COLO668 (cell line): ENCODE measurements at regions not wholly inside any gene's neighbourhood (a gene's known extent, or its start where the extent isn't known, plus 50 kb on each side); places are given as distances from the start of the nearest gene placed in this dataset.
"Not testable (repeated sequence)": the region's sequence is repeated elsewhere in the genome, so short reads cannot be mapped to it uniquely, and the experiment has no call there.

Experiments
- DNase-seq: peaks from one replicate; lab custom pipeline; 2025; ENCODE audit not compliant: unreplicated experiment; lab: John Stamatoyannopoulos, UW

DNA sequence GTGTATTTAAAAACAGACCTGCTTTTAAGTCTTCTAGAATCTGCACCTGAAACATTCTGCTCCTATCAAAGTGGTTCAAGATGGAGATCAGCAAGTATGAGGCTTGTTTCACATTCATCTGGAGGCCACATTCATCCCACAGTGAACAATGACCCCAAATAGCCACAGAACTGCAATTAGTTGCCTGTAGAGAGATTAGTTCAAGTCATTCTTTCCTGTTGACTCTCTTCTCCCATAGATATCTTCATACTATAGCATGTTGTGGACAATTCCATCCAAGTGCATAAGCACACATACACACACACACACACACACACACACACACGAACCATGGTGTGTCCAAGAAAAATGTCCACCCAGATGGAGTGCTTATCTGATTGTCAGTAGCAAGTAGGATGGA, 101.7 kb upstream of the FGGY start:
- no peak for DNase-seq

DNA sequence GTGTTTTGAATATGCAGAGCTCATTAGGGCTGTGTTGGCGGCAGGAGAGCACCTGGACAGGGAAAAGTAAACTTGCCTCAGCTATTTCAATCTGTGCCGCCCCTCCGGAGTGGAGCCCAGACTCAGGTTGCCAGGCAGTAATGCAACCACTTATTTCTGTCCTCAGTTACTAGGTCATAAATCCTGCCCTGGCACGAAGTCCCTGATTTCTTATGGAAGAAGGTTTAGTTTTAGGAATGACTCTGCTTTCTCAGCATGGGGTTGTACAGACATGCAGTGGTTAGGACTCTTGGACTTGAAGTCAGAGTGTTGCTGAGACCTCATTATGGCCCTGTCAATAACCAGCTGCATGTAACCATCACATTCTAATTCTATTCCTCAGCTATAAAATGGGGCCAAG, 98.3 kb upstream of the FGGY start:
- no peak for DNase-seq

GRCh38 chr1:59199147-59199546, 97.7 kb upstream of the FGGY start:
- no peak for DNase-seq

DNA sequence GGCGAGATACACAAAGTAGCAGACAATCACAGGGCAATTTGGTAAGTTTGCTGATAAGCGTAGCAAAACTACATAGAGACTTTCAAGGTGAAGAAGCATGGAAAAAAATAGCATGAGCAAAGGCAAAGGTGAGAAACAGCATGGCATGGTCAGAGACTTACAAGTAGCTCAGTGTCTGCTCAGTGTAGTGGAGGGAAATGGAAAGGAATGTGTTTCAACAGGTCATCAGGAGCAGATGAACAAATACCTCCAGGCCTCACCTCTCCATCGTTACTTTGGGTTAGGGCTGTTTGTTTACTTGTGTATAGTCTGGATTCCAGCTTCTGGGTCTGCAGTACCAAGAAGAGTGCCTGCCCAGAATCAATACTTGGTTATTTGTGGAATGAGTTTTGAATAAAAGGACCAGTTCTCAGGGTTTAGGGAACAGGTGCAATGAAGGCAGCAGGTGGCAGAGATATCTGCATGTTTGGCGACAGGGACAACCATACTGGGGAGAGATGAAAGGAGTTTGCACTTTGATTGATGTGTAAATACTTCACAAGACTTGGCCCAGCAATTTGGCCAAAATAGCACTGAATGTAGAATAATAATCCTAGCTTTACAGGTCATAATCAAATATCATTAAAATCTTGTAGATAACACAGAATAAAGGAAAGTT, 97.0 kb upstream of the FGGY start:
- peak; percentile 80 for DNase-seq

DNA sequence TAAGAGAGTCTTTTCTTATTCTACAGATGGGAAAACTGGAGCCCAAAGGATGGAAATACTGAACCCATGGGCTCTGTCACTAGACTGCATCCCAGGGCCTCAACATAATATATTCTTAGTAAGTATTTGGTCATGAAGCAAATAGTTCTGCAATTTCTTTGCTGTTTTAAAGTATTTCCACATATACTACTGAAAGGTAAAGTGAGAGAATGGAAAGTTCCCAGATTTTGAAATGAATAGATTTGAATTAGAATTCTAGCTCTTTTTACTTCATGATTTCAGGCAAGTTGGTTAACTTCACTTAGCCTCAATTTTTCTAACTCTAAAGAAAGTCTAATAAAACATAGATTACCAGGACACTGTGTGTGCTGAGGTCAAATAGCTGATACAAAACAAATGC, 95.6 kb upstream of the FGGY start:
- DNase-seq: no peak

DNA sequence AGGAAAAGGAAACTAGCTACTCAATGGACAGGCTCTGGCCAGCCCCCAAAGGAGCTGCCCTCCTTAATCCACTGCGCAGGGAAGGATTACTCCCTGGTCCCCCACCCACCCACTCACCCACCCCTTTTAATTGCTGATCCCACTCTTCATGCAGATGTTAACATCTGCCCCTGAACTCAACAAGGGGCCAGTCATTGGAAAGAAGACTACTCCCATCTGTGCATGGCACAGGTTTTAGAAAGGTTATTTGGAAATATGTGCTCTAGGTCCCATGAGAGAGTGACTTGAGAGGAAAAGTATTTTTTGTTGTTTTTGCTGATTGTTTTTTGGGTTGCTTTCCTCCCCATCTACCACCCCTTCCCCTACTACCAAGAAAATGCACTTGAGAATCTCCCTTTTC, 94.4 kb upstream of the FGGY start:
- DNase-seq: no peak

- no peak for DNase-seq
These were observed 92.9 kb upstream of the FGGY start for GRCh38 chr1:59204001-59204400.

DNA sequence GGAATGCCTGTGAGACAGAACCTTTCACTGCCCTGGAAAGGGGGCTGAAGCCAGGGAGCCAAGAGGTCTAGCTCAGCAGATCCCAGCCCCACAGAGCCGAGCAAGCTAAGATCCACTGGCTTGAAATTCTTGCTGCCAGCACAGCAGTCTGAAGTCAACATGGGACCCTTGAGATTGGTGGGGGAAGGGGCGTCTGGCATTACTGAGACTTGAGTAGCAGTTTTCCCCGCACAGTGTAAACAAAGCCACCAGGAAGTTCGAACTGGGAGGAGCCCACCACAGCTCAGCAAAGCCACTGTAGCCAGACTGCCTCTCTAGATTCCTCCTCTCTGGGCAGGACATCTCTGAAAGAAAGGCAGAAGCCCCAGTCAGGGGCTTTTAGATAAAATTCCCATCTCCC, 90.3 kb upstream of the FGGY start:
- not testable (repeated sequence) for DNase-seq

GRCh38 chr1:59210430-59210829, 86.5 kb upstream of the FGGY start:
- DNase-seq: not testable (repeated sequence)

DNA sequence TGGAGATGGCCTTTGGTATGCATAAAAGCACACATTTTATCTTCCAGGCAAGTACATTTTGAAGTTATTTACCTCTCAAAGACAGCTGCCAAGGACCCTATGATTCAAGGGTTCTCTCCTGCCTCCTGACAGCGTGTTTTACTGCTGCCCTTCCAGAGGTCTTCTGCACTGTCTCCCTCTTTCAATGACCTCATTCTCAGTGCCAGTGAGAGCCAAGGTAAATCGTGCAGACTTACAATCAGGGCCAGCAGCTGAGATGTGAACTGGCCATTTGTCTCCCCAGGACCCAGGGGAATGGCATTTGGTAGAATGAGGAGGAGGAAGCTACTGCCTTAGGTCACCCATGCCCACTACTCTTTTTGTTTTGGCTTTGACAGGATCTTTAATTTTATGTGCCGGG, 84.2 kb upstream of the FGGY start:
- DNase-seq: no peak

DNA sequence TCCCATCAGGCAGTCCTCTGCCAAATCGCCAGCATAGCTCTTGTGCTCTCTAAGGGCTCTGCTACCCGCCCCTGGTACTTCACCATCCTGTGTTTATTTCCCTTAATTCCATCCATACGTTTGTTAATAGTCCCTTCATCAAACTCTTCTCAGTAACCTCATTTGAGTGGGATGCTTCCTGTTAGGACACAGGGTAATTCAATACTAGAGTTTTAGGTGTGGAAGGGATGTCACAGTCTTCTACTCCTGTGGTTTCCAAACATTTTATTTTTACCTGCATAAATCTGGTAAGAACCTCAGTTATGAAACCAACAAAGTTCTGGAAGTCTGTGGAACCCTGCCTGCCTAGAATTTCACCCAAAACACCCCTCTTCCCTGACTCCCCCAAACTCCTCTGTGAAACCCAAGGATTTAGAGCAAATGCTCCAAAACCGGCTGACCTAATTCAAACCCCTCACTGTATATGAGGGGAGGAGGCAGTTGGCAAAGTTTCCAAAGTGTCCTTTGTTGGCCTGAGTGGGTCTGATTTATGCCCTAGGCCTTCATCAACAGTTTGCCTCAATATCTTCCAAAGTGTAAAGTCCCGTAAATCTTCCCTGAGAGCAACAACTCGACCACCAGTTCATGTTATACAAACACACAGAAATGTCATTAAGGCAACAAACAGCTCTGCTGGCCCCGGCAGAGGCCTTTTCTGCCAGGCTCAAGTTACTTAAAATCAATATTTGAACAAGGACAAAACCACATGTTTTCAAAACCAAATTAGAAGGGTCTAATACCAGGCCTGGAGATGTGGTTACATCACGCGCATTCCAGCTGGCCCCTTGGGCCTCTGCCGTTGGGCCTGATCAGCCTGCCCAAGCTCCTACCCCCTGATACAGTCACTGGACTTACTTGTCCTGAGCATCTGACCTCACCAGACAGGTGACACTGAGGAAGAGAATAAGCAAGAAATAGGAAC, 82.4 kb upstream of the FGGY start:
- peak; percentile 92 for DNase-seq

DNA sequence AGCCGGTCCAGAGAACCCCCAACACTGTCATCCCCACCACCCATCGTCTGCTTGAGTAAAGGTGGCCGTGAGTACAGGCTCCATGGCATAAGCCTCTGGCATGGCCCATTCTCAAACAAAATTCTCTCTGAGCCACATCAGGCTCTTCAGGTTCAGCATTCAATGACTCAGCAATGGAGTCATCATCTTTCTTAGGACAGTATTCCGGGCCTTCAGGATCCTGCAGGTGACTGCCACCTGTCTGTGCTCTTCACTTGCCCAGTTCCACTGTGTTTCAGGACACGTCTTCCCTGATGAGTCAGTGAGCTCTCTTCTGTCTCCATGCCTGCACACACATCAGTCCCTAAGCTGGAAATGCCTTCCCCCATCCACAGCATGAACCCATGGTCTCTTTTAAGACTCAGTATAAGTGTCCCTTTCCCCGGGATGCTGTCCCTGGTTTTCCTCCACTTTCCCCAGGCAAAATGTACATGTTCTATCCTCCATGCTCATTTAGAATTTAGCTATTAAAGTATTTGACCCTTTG, 81.1 kb upstream of the FGGY start:
- peak; percentile 59 for DNase-seq

DNA sequence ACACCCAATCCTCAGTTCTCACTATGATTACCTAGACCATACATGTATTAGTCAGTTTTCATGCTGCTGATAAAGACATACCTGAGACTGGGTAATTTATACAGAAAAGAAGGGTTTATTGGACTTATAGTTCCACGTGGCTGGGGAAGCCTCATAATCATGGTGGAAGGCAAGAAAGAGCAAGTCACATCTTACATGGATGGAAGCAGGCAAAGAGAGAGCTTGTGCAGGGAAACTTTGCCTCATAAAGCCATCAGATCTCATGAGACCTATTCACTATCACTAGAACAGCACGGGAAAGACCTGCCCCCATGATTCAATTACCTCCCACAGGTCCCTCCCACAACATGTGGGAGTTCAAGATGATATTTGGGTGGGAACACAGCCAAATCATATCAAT, 79.5 kb upstream of the FGGY start:
- DNase-seq: not testable (repeated sequence)

- no peak for DNase-seq
These were observed 78.2 kb upstream of the FGGY start for GRCh38 chr1:59218521-59219236.

GRCh38 chr1:59219916-59220315, 77.0 kb upstream of the FGGY start:
- no peak for DNase-seq

DNA sequence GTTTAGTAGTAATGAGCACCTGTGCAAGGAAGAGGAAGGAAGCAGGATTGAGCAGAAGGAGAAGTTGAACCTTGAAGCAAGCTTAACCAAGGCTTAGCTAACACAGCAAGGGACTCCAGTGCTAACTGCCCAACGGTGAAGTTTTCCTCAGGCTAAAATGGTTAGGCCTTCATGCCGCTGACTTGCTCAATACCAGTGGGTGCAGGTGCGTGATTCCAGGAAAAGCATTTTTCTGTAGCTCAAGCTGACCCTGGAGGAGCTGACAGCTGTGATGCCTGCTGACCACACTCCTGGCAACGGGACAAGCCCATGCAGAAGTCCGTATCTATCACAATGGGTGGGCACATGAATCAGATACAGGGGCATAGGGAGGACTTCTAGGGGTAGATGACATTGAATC, 76.5 kb upstream of the FGGY start:
- no peak for DNase-seq

DNA sequence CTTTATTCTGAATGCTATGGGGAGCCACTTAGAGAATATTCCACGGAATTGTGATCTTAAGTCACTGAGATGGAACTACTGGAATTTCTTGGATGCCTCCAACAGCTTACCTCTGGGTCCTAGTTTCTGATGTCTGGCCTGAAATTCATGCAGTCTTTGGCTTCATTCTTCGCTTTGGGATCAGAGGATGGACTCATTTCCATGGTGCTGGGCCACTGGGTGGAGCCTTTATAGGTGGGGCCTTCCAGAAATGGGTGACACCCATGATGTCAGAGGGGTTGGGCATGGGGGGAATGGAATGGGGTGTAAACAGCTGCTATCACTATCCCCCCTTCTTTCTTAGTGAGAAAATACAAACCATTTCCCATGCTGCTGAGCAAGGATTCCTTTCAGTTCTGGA, 73.7 kb upstream of the FGGY start:
- DNase-seq: no peak

DNA sequence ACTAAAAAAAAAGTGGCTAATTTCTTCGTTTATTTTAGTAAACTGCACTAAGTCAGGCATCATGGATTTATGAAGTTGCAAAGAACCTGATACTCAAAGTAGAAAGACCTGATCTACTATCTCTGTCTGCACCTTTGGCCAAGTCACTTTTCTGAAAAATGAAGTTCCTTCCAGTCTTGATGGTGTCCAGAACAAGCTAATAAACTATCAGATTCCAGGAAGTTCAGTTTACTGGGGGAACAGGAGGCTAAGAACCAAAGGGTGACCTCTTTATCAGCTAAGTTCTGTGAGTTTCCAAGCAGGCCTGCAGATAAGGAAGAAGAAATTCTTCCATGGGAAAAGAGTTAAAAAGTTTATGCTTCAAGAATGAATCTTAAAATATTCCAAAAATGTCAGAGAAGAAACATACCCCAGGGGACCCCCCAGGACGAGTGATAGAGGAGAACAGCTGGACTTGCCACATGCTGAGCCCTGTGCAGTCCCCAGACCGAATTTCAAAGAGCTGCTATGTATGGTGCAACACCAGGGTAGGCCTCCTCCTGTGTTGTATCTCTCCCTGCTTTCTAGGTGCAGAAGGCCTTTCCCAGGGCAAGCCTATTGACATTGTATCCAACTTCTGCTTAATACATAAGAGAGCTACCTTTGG, 72.8 kb upstream of the FGGY start:
- DNase-seq: no peak

DNA sequence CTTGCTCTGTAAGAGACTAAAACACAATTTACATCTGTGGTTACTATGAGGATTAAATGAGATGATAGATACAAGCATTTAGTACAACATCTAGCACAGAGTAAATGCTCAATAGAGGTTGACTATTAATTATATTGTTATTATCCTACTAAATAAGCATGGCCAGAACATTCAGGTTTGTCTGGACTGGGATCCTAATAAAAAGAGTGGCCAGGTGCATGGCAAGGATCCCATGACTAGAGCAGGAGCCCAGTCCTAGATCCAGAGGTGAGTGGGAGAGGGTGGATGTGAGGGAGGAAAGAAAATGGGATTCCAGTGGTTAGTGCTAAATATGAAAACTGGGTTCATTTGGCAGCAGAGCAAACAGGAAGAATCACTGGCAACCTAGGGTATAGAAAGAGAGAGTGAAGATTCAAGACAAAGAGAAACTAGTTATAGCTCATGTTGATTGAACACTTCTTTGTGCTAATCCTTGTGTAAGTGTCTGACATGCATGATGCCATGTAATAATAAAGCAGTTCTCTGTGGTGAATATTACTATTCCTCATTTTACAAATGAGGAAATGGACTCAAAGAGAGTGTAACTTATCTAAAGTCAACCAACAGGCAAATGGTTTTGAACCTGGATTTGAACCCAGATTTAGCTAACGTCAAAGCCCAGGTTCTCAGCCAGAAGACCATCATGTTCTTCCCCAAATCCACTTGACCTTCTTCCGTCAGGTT, 71.1 kb upstream of the FGGY start:
- DNase-seq: no peak

DNA sequence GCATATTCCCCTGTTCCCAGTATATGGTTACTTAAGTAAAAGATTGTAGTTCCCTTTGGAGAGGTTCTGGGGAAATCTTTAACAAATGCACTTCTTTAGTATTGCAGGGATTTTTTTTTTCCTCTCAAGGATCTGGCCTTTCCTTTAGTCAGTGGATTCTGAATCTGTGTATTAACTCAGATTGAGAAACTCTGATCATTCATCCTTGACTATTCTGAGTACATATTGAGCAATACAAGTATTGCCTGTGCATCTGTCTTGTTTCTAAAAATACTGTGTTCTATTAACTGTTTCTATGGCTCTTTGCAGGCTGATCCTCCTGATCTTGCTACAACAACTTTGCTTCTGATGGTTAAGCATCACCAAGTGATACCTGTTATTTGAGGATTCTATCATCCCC, 67.8 kb upstream of the FGGY start:
- DNase-seq: no peak
